ENCODE measurements at regions not wholly inside any gene's neighbourhood (a gene's known extent, or its start where the extent isn't known, plus 50 kb on each side); places are given as distances from the start of the nearest gene placed in this dataset.
A peak's percentile ranks its signal among the peaks of the same experiment; 100 is the strongest.

DNA sequence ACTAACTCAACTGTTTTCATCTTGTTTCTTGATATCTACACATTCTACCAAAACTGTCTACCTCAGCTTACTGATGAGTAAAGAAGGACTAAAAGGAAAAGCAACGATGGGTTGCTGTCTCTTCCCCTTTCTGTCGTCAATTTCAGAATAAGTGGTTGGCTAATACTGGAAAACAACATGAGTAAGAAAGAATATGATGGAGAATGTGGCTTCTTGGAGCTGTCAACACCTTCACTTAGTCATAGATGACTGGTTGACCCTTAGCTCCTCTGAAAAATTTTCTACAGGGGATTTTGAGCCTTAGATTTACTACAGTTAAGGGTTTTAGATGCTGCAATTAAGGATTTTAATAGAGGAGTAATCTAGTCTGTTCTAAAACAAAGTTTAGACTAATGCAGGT, 797.9 kb downstream of the TLE4 start:
- DNase-seq (ENCODE audit: low spot score): no peak

DNA sequence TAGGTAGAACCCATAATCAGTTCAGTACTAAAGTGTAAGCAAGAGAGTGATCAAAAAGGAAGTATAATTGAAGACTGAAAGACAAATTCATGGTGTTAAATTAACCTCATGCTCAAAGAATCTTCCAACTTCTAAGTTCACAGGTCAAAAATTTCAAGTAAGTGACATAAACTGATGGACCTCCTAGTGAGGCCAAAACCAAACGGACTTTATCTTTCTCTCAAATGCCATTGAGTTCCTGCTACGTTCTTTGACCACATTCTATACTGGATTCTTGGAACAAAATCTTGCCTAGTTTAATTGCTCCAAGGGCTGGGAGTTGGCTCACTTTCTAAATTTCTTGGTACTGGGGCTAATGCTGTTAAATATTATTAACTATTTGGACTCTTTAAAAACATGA, 794.9 kb downstream of the TLE4 start:
- no peak for DNase-seq (ENCODE audit: low spot score)

DNA sequence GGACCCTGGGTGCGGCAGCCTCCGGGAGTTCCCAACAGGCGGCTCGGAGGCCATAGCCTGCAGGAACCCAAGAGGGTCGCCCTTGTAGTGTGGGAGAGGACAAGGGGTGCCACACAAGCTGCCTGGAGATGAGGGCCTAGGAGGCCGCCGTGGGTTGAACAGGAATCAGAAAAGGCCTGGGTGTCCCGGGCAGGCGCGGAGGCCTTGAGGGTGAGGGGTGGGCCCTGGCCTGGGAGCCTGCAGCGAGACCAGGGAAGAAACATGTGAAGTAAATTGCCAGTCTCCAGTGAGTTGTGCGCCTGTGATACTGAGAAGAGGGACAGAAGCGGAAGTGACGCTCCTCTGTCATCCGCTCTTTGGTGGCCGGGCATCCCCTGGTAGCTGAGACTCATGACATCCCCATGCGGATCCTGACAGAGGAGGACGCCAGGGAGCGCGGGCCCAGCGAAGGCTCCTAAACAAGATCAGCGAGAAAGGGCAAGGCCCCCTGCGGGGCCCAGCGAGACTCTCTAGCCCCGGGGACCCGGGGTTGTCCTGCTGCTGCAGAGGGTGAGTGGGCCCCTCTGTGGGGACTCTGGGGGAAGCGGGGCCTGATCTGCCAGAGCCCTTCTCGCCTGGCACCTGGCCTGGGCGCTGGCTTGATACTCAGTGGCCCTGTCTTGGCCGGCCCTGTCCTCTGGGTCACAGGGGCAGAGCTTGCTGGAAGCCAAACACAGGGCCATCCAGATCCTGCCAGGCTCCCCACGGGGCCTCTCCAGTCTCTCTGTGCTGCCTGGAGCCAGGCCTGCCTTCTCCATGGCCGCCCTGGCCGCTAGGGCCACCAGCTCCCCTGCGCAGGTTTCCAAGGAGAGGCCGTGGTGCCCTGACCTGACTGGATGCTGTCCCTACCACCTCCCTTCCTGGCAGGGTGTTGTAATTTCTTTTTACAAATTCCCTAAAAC, 788.4 kb downstream of the TLE4 start:
- DNase-seq (ENCODE audit: low spot score): no peak

DNA sequence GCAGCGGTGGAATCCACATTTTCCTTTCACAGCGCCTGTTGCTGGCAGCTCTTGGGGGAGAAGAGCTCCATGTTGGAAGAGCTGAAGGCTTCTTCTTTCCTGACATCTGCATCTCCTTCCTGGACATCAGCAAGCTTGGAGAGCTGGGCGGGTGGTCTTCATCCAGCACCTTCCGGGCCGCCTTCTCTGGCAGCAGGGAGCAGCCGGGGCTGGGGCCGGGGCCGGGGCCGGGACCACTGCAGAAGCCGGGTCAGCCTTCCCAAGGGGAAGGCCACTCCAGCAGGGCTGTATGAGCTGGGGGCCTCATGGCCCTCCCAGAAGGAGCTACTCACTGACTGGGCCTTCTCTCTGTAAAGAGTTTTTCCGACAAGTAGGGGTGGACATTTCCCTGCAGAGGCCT, 787.5 kb downstream of the TLE4 start:
- no peak for DNase-seq (ENCODE audit: low spot score)

DNA sequence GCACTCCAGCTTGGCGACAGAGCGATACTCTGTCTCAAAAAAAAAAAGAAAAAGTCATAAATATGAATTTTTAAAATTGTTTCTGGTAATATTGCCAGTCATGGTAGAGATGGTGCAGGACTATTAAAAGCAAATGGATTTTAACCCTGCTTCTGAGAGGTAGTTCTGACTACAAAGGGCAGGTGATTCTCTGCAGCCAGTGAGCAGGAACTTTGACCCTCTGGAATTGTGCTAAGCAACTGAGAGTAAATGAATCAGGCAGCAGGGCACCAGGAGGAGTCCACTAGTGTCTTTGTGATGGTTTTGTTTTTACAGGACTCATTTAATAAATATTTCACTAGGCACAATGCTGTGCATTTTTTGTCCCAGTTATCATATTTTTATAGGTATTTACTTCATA, 781.2 kb downstream of the TLE4 start:
- DNase-seq (ENCODE audit: low spot score): no peak

DNA sequence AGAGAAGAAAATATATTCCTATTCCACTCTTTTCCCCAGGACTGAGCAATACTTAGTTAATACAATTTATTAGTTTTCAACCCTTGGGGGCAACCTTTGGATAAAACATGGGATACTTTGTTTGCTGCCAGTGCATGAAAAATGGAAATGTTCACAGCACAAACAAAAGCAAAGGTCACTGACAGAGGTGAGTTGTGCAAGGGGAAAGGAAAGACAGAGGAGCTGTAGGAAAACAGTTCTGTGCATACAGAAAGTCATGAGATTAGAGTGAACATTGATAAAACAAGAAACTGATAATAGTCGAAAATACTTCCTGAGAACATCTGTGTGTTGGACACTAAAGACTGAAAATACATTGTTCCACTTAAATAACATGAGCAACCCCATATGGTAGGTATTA, 779.8 kb downstream of the TLE4 start:
- DNase-seq (ENCODE audit: low spot score): no peak

DNA sequence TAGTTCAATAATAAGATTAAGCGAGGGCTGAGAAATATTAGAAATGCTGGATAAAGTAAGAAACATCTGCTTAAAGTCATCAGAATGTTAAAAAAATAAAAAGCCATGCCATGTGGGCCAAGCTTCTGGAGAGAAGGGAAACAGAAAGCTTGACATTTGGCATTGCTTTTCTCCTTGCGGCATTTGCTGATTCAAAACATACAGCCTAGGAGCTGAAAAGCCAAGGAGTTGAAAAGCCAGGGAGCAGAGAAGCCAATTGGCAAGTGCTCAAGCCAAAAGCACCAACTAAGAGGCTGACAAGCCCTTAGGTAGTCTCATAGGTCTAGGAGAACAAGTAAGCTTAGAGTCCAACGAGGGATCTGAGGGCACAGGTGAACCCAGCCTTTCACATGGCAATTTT, 754.3 kb downstream of the TLE4 start:
- no peak for DNase-seq (ENCODE audit: low spot score)

DNA sequence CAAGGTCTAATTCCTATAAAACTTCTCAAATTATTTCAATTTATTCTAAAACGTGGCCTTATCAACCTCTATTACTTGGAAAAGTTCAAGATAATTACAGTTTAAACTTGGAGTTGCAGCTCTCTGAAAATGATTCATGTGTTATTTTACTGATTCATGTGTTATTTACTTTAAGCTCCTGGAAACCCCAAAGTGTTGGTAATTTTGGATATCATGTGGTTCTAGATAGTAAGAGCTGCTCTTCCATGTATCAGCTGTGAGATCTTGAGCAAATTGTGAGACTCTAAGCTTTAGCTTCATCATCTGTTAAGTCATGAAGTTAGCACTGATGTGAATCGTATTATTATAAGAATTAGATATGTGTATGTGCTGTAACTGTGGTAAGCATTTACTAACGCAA, 749.2 kb downstream of the TLE4 start:
- DNase-seq (ENCODE audit: low spot score): no peak

DNA sequence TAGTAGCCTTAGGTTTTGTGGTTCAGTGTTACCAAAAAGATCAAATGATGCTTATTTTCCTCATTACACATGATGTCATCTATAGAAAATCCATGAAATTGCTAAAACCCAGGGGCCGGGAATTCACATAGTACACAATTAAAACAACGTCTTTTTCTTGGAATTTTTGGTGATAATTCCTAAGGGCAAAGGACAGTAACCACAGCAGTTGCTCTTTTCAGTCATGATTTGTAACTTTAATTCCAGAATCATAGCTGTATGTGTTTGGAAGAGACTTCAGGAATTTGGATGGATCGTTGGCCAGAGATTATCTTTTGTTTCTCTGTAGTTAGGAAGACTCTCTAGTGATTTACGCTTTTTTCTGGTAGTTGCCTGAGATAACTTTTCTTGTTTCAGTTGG, 748.7 kb downstream of the TLE4 start:
- no peak for DNase-seq (ENCODE audit: low spot score)

DNA sequence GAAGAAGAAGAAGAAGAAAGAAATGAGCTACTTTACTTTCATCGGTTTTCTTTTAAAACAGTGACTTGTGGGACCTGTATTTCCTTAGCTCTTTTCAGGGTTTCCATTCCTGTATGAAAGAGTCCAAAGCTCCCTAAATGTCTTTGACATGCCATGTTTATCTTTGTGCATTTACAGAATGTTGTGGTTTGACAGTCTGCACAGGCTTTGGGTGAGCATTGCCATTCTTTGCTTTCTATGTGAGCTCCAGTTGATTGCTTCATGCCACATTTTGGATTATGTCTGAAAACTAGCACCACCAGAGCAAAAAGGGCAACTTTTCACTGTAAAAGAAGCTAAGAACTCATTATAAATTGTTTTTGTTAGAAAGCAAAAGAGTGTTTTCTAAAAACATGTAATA, 733.4 kb downstream of the TLE4 start:
- no peak for DNase-seq (ENCODE audit: low spot score)

DNA sequence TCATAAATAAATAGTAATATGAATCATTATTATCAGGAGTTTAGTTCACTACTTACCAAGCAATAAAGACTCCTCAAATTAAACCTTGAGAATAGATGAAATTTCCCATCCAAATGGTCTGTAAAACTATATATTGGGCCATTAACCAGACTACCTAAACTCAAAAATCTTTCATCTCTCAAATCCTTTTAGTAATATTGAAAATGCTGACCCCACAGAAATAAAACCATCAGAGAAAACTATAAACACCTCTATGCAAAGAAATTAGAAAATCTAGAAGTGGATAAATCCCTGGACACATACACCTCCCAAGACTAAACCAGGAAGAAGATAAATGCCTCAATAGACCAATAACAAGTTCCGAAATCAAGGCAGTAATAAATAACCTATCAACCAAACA, 723.2 kb downstream of the TLE4 start:
- no peak for DNase-seq (ENCODE audit: low spot score)

DNA sequence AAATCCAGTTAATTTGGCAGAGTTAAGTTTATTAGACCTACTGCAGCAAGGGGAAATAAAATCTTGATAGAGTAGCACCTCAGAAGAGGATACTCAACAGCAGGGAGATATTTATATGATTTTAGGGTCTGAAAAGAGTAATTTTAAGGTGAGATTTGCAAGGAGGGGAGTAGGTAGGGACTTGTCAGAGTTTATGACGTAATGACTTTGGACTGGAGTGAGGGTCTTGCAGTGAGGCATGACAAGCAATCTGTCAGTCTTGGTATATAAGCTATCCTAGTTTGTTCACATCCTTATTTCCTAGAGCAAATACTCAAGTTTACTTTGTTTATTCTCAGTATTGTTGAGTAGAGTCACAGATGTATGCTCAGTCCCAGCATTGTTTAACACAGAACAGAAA, 722.6 kb downstream of the TLE4 start:
- DNase-seq (ENCODE audit: low spot score): no peak

DNA sequence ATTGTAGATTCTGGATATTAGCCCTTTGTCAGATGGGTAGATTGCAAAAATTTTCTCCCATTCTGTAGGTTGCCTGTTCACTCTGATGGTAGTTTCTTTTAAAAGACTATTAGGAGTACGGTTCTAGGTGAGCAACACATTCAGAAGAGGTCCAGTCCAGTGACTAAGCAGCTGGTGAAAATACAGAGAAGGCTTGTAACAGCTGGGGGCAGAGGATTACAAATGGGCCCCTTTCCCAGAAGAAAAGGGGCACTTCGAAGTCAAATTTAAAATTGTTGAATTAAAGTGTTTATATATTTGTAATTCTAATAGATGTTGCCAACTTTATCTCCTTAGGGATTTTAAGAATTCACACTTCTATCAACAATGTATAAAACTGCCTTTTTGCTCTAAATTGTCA, 720.5 kb downstream of the TLE4 start:
- DNase-seq (ENCODE audit: low spot score): no peak

DNA sequence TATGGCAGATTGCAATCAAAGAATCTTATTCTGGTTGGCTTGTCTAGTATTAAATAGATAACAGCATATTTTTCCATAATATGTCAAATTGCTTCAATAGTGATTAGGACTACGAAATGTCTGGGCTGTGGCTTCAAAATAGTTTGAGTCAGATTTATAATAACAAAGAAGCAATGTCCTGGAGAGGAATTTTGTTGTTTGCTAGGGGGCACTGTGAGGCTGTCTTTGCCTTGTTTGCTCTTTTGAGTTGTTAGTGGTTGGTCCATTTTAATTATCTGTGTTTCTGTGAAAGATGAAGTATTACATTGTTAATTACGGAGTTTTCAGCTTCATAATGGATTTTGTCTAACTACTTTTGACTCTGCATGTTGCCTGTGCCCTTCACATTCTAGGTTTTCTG, 713.6 kb downstream of the TLE4 start:
- peak; percentile 26 for DNase-seq (ENCODE audit: low spot score)

DNA sequence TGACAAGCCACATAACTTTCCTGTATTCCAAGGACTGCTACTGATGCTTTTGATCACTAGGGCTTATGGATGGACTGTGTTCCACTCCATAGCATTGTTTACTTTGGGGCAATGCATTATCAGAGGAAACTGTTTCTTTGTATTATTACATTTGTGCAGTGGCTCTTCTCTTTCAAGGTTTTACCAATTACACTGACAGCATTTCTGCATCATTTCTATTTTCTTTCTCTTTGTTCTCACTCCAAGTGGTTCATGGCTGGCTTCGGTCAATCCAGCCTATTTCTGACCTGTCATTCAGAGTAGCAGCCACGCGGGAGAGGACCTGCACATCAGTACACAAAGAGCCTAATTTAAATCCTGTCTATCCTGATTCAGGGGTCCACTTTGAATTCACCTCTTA, 711.0 kb downstream of the TLE4 start:
- DNase-seq (ENCODE audit: low spot score): no peak

DNA sequence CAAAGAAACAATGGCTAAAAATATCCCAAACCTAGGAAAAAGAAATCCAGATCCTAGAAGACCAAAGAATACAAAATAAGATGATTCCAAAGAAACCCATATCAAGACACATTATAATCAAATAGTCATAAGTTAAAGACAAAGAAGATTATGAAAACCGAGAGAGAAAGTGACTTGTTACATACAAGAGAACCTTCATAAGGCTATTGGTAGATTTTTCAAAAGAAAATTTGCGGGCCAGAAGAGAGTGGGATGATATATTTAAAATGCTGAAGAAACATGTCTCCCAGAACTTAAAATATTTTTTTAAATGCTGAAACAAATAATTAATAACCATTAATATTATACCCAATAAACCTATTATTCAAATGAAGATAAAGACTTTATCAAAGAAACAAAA, 687.3 kb downstream of the TLE4 start:
- DNase-seq (ENCODE audit: low spot score): no peak

DNA sequence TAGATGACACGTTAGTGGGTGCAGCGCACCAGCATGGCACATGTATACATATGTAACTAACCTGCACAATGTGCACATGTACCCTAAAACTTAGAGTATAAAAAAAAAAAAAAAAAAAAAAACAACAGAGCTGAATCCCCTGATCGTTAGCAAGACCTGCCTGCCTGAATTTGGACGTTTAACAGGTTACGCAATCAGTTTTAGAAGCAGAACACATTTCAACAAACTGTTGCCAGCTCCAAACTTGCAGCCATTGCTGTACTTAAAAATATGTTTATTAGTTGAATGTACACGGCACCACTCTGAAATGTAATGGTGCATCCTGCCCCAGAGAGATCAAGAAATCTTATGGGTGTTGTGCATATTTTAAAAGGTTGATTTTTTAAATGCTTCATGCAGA, 680.0 kb downstream of the TLE4 start:
- DNase-seq (ENCODE audit: low spot score): no peak

DNA sequence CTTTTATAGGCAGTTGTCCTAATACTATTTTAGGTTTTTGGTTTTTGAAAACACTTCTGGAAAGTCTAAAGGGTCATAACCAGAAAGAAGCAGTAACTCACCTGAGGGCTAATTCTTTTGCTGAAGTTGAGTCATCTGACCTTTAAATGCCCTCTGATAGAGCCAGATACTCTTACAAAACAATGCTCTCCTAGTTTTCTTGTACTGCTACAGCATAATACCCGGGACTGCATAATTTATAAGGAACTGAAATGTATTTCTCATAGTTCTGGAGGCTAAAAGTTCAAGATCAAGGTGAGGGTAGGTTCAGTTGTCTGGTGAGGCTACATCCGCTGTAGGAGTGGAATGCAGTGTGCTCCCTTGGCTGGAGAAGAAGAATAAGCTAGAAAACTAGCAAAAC, 670.3 kb downstream of the TLE4 start:
- no peak for DNase-seq (ENCODE audit: low spot score)

DNA sequence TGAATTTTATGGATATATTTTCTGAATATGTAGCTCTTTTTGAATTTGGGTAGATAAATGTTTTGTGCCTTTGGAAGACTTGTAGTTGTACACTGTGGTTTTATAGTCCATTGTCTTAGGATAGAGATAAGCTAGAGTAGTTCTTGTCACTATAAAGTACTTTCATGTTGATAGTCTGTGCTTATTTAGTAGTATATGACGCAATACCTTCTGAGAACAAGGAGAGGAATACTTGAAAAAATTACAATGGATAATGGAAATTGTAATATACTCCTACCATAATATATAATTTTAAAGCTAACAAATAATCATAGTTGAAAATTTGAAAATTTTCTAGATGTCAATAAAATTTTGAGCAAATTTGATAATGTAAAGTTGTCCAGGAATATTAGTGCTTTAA, 664.0 kb downstream of the TLE4 start:
- no peak for DNase-seq (ENCODE audit: low spot score)

DNA sequence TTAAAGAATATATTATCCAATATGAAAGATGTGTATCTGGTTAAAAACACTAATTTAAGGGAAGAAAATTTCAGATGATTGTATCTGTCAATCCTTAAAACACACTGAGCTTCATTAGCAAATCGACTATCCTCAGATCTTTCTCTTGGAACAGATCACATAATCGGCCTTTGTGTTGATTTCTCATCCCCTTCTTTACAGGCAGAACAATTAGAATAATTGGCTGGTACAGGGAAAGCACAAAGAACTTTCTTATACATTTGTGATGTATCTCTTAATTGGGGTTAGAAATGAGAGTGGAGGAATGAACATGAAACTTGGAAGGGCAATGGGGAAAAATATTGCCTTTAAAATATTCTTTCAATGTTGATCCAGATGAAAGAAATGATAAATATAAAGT, 662.1 kb downstream of the TLE4 start:
- DNase-seq (ENCODE audit: low spot score): no peak

DNA sequence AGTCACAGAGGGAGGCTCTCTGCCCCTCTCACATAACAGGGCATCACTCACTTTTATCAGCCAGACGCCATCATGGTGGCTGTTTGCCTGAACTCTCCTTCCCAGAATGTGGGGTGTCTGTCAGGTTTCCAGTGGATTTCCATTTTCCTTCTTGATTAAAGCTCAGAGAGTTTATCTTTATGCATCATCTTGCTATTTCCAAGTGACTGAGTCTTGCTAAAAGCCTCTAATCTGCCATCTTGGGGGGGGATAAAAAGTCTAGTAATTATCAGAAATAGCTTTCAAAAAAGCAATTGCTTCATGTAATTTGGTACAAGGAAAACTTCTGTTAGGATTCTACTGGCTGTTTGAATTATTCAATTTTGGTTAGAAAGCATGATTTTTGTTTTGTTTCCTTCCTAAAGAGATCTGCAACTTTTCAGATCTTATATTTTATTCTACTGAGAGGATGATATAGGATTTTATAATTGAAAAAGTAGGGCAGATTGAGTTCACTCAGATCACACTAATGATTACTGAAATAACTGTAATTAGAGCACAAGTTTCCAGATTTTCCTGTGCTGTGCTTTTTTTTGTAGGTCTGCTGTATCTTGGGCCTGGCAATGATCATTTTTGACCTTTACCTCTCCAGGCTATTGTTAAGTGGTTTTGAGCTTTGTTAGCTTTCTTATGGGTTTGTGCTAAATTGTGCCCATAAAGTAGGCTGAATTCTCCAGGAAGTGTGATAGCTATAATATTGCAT, 661.5 kb downstream of the TLE4 start:
- no peak for DNase-seq (ENCODE audit: low spot score)

DNA sequence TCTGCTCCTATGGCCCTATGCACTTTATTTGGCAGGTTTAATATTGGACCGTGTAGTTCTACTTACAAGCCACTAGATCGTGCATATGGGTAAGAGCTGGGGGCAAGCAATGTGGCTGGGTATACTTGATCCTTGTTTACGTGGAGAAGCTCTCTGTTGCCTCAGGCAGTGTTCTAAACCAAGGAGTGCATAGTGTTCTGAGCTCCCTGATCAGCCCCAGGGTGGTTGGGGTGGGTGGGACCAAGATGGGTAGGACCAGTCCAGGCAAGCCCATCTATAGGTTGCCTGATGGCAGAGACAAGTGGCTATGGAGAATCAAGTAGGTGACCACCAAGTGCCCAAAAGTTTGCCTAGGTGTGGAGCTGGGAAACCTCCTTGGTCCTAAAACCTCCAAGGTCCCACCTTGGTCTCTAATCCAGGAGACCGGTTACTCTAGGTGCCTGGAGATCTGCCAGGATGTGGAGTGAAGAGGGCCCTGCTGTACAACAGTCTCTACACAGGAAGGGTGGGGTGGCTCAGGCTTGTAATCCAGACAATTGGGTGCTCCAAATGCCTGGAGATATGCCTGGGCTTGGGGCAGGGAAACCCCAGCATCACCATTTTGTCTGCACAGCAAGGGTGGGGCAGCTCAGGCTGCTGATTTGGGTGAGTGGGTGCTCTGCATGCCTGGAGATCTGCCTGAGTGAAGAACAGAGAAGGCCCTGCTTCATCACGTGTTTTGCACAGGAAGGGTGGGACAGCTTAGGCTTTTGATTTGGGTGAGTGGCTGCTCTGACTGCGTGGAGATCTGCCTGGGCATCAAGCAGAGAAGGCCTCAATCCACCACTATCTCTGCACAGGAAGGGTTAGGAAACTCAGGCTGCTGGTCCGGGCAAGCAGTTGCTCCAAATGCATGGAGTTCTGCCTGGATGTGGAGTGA, 659.8 kb downstream of the TLE4 start:
- no peak for DNase-seq (ENCODE audit: low spot score)
